Omental fat pad (tissue), 3 donors: ENCODE measurements at regions not wholly inside any gene's neighbourhood (a gene's known extent, or its start where the extent isn't known, plus 50 kb on each side); places are given as distances from the start of the nearest gene placed in this dataset.
"Not testable (repeated sequence)": the region's sequence is repeated elsewhere in the genome, so short reads cannot be mapped to it uniquely, and the experiment has no call there.

ENCODE experiments used
- ATAC-seq: fragments of 150-250 bp; one replicate; pipeline ENCODE4 v1.9.1; 2016; ENCODE audit warnings: mild to moderate bottlenecking, moderate library complexity; ENCODE audit not compliant: low FRiP score
- DNase-seq: peaks from one replicate; pipeline ENCODE4 v3.0.0-alpha.2; 2019; ENCODE audit warnings: low spot score
- CTCF ChIP-seq, 3 donors: fragments of 450-650 bp; IDR thresholded peaks; one replicate each; pipeline ENCODE4 v1.5.1; 2016 to 2017; ENCODE audit warnings: antibody characterized with exemption in 3 of 3, mild to moderate bottlenecking in 3 of 3, moderate library complexity in 2 of 3

DNA sequence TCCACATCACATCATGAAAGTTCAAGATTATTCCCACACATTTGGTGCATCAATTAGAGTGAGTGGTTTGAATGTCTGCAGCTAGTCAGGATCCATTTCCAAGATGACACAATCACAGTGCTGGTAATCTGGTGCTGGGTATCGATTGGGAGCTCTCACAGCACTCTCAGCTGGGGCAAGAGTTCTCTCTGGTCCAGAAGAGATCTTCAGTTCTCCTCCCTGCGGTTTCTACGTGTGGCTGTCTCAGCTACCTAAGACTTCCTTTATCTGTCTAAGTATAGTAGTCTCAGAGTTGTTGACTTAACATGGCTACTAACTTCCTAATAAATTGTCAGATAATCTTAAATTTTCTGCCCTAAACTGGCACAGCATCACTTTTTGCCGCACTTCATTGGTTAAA is 358.0 kb upstream of the BRINP3 start:
- no peak for ATAC-seq
- TF ChIP-seq CTCF (IDR thresholded peaks at IDR 0.05), result no peak
- DNase-seq, result no peak

GRCh38 chr1:190837200-190837599 is 359.5 kb upstream of the BRINP3 start:
- not testable (repeated sequence) for DNase-seq, ATAC-seq

DNA sequence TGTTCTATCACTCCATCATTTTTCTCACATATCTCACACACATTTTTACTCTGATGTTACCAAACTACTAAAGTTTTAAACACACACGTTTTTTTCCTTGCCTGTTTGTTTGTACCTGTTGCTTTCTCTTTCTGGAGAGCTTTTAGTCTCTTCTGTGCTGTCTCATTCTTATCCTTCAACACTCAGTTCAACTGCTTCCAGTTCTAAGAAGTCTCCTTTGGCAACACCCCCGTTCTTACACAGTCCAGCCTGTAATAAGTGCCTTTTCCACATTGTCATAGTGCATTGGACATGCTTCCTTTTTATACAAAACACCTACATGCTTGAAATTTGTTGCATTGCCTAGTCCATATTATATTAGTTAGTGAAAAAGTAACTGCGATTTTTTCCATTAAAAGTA is 360.2 kb upstream of the BRINP3 start:
- ATAC-seq (no peak), DNase-seq (no peak)
- TF ChIP-seq CTCF (IDR thresholded peaks at IDR 0.05), result no peak

DNA sequence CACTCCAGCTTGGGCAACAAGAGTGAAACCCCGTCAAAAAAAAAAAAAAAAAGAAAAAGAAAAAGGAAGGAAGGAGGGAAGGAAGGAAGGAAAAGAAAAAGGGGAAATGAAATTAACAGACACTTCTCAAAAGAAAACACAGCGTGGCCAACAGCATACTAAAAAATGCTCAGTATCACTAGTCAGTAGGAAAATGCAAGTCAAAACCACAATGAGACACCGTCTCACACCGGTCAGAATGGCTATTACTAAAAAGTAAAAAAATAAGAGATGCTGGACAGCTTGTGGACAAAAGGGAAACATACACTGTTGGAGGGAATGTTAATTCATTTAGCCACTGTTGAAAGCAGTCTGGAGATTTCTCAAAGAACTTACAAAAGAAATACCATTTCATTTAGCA is 369.5 kb upstream of the BRINP3 start:
- ATAC-seq (no peak), DNase-seq (no peak)
- no peak for TF ChIP-seq CTCF (IDR thresholded peaks at IDR 0.05)

GRCh38 chr1:190849346-190849745 is 371.7 kb upstream of the BRINP3 start:
- no peak for TF ChIP-seq CTCF (IDR thresholded peaks at IDR 0.05)
- DNase-seq (no peak), ATAC-seq (no peak)

DNA sequence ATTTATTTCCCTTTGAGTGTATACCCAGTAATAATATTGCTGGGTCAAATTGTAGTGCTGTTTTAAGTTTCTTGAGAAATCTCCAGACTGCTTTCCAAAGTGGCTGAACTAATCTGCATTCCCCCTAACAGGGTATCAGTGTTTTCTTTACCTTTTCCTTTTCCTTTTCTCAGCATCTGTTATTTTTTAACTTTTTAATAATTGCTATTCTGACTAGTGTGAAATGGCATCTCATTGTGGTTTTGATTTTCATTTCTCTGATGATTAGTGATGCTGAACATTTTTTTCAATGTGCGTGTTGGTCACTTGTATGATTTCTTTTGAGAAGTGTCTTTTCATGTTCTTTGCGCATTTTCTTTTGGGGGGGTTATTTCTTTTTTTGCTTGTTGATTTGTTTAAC is 374.9 kb upstream of the BRINP3 start:
- DNase-seq (no peak), ATAC-seq (no peak)
- TF ChIP-seq CTCF (IDR thresholded peaks at IDR 0.05), result no peak

DNA sequence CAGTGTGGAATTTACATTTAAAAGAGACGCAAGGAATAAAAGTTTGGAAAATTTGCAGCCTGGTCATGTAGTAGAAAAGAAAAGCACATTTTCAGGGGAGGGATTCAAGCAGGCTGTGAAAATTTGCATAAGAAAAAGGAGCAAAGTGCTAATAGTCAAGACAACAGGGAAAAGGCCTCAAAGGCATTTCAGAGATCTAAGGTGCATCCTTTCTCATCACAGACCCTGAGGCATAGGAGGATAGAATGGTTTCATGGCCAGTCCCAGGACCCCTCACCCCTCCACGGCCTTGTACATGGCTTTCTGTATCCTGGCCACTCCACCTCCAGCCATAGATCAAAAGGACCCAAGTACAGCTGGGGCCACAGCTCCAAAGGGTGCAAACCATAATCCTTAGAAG is 380.5 kb upstream of the BRINP3 start:
- ATAC-seq, result no peak
- DNase-seq, result no peak
- no peak for TF ChIP-seq CTCF (IDR thresholded peaks at IDR 0.05)

GRCh38 chr1:190864013-190864641 is 386.5 kb upstream of the BRINP3 start:
- ATAC-seq (no peak), DNase-seq (no peak)
- TF ChIP-seq CTCF (IDR thresholded peaks at IDR 0.05), result no peak
